GM12875 (cell line): ENCODE measurements at regions not wholly inside any gene's neighbourhood (a gene's known extent, or its start where the extent isn't known, plus 50 kb on each side); places are given as distances from the start of the nearest gene placed in this dataset.

Experiments
- H3K4me3 ChIP-seq: one replicate; pipeline ENCODE4 v1.5.1; 2011; ENCODE audit warnings: low read depth, low read length, control low read depth
- TF ChIP-seq, protein P1 (sequence below): IDR thresholded peaks from 2 replicates; pipeline ENCODE4 v1.5.1; 2011; ENCODE audit warnings: low read depth, mild to moderate bottlenecking, control low read depth, inconsistent platforms, low read length, moderate library complexity, borderline replicate concordance; ENCODE audit not compliant: insufficient read depth

GRCh38 chr10:25875556-25876165, 58.4 kb upstream of the MYO3A start:
- TF ChIP-seq, protein P1, sequence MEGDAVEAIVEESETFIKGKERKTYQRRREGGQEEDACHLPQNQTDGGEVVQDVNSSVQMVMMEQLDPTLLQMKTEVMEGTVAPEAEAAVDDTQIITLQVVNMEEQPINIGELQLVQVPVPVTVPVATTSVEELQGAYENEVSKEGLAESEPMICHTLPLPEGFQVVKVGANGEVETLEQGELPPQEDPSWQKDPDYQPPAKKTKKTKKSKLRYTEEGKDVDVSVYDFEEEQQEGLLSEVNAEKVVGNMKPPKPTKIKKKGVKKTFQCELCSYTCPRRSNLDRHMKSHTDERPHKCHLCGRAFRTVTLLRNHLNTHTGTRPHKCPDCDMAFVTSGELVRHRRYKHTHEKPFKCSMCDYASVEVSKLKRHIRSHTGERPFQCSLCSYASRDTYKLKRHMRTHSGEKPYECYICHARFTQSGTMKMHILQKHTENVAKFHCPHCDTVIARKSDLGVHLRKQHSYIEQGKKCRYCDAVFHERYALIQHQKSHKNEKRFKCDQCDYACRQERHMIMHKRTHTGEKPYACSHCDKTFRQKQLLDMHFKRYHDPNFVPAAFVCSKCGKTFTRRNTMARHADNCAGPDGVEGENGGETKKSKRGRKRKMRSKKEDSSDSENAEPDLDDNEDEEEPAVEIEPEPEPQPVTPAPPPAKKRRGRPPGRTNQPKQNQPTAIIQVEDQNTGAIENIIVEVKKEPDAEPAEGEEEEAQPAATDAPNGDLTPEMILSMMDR, result peak; percentile 86
- no peak overlapping the region for H3K4me3 ChIP-seq

GRCh38 chr10:25877296-25877695, 56.7 kb upstream of the MYO3A start:
- H3K4me3 ChIP-seq, result no peak overlapping the region
- TF ChIP-seq, protein P1, result no peak
